Stimulated activated CD4-positive, alpha-beta T cell treated with anti-CD3 and anti-CD28 coated beads, Interleukin-2, amount 100 ng/mL, for 4 hours (primary cell): ENCODE measurements at regions not wholly inside any gene's neighbourhood (a gene's known extent, or its start where the extent isn't known, plus 50 kb on each side); places are given as distances from the start of the nearest gene placed in this dataset.

ENCODE experiments used
- DNase-seq: peaks from one replicate; pipeline ENCODE4 v3.0.0-alpha.2; 2020; ENCODE audit warnings: low read depth

- DNase-seq: no peak
Observed at GRCh38 chr16:51657848-51658247, 506.8 kb upstream of the SALL1 start.

DNA sequence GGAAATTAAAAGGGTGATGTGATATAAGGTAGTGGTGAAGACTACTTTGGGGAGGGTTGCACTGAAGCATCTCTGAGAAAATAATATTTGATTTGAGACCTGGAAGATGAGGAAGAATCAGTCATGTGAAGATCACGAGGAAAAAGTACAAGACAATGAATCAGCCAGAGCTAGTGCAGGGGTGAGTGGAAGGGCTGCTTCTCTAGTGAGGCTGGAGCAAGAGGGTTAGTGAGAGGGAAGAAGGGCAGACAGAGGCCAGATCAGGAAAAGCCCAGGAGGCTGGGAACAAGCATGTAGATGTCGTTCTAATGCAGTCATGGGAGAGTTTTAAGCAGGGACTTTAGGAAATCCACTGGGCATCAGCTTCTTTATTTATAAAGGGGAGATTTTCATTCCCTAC, 504.2 kb upstream of the SALL1 start:
- DNase-seq: no peak

DNA sequence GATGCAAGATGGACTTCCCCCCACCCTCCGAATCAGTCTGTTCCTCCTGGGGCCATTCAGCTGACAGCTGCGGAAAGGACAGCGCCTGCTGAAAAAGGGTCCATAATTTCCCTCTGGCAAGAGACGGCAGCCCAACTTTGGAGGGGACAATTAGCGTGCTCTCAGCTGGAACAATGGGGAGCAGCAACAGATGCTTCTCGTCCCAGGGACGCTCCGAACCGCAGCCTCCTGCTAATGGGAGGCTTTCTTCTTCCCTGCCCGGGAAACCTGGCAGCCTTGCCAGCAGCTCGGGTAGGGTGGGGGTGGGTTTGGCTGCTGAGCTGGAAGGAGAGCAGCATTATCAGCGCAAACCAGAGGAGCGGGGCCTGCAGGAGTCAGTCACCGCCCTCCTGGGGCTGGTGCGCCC, 500.0 kb upstream of the SALL1 start:
- no peak for DNase-seq

GRCh38 chr16:51649631-51650030, 498.6 kb upstream of the SALL1 start:
- no peak for DNase-seq

DNA sequence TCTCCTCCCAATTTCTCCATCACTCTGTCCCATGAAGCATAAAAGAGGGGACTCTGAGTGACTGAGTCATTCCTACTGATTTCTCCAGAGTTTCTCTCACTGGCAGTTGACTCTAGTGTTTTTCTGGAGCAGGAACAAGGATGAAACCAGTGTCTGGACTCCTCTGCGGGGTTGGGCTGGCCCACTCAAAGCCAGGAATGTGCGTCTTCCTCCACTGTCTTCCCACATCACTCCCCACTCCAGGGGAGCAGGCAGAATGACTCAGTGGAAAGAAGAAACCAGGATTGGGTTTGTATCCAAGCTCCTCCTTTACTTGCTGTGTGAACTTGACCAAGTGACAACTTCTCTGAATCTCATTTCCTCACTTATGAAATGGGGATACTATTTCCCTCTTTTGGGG, 497.5 kb upstream of the SALL1 start:
- no peak for DNase-seq

DNA sequence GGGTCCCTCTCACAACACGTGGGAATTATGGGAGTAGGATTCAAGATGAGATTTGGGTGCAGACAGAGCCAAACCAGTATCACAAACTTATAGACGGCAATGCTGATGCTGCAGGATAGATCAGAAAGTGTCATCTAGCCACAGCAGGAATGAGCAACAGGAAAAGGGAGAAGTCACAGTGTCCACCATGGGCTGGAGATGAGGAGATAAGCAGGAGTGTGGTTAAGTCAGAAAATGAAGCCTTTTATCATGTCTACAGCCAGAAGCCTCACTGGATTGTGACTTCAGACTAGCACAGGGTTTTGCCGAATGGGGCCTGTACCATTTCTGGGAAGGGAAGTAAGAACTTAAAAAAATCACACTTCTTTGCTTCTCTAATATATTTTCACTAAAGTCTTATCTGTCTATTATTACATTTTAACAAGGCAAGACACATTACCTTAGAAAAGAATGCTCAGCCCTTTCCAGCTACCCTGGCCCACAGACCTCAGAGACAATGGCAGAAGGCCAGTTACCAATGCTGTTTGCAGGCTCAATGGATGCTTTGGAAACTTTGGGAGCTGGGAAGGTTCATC, 490.2 kb upstream of the SALL1 start:
- DNase-seq: no peak

DNA sequence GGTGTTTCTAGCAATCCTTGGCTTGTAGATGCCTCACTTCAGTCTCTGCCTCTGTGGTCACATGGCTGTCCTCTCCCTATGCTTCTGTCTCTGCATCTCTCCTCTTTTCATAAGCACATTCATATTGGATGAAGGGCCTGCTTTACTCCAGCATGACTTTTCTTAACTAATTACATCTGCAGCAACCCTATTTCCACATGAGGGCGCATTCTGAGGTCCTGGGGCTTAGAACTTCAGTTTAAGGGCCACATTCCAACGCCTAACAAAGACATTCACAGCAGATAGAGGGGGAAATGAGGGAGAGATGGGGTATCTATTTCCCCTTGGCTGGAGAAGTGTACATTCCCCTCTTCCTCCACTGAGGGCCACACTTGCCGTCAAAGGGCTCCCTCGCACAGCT, 489.1 kb upstream of the SALL1 start:
- no peak for DNase-seq

DNA sequence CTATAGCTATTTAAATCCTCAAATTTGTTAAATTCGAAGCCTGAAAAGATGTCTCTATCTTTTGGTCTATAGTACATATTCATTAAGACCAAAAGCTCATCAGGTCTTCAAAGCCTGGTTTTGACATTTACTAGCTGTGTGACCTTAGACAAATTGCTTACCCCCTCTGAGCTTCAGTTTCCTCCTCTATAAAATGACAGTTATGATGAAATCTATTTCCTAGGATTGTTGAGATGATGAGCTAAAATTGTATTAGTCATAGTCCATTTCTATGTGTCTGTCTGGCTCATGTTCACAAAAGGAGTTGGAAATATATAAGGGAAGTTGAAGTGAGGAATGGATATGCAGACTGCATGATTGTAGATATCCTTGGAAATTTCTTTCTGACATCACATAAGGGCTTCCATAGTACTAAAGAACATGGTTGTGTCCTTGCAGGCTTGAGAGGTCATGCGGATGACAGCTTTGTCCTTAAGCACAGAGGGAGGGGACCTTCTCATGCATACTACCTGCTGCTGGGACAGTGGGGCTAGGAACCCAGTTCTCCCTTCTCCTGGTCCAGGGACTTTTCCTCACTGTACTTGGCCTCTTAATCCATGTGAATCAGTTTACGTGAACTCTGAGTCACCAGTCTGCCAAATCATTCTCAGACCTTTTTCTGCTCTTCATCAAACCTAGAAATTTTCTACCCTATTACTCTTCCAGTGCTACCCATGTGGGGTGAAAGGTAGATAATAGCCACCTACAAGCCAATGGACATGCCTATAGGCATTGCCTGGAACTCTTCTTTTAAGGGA, 487.5 kb upstream of the SALL1 start:
- no peak for DNase-seq

- no peak for DNase-seq
Observed at GRCh38 chr16:51637770-51638094, 486.7 kb upstream of the SALL1 start.

DNA sequence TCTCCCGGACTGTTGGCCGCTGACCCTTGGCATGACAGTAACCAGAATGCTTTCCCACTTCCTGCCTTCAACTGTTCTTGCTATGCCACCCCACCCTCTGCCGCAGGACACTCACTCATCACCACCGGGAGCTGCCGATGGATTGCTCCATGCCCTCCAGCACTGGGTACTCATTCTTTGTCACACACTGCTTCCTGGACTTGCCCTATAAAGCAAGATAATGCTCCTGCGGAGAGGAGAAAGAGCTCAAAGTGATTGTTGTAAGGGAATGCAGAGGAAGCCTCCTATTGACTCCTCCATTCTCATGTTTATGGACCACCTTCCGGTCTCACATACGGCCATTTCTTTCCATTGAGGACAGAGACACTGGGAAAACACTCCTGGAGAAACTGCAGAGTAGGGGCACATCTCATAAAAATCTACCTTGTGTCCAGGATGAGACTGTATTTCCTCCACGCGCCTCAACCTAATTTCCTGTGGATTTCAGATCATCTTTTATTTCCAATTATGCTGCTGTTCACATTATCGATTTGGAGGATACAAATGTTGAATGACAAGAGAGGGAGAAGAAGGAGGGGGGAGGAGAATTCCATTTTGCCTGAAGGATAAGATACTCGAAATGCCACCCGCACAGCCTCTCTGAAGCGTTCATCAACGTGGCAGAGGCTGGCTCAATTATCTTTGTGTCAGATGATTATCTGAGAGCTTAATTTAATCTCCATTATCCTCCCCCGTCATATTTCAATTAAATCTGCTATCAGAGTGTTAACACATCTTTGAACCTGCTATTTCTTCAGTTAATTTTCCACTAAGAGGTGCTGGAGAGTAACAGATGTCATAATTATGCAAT, 486.1 kb upstream of the SALL1 start:
- DNase-seq: no peak

DNA sequence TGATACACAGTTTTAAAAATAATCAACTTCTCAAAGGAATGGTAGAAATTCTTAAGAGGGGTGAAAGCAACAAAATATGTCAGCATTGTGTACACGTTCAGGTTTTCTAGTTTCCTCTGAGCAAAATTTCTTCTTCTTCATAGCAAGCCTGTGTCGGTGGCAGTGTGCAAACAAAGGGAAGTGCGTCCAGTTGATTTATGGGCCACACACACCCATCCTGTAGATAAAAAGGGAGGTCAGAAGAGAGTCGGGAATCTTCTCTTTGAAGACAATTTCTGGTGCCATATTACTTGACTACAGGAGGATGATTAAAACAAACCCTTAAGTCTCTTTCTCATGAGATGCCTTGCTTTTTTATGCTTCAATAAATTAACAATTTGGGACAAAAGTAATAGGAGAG, 484.1 kb upstream of the SALL1 start:
- no peak for DNase-seq

DNA sequence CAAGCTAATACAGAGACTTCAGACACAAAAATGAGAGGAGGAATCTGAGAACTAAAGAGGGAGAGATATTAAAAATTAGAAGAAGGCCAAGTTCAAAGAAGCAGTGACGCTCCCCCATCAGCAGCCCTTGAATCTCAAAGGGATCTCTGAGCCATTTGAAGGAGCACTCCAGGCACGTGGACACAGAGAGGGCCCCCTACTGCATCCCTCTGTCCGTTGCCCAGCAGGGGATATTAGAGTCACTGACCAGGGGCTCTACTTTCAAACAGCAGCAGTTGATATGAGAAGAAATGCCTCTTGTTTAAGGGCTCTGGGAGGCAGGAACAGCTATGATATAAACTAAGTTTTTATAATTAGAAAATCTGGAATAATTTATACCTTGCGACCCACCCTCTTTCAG, 479.0 kb upstream of the SALL1 start:
- no peak for DNase-seq

DNA sequence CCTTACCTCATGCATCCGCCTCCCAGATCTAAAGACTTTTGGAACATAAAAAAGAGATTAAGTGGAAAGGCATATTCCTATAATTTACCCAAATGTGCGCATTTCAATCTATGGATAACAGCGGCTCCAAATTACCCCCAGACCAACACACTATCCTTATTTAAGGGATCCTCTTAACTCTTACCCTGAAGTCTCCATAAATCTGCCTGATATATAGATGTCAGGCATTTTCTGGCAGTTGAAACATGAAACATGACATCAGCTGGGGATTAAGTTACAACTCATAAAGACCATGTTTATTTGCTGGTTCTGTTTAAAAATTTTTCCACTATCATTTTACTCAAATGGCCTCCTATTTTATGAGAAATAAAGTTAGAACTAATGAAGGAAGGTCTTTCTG, 478.5 kb upstream of the SALL1 start:
- DNase-seq: no peak

DNA sequence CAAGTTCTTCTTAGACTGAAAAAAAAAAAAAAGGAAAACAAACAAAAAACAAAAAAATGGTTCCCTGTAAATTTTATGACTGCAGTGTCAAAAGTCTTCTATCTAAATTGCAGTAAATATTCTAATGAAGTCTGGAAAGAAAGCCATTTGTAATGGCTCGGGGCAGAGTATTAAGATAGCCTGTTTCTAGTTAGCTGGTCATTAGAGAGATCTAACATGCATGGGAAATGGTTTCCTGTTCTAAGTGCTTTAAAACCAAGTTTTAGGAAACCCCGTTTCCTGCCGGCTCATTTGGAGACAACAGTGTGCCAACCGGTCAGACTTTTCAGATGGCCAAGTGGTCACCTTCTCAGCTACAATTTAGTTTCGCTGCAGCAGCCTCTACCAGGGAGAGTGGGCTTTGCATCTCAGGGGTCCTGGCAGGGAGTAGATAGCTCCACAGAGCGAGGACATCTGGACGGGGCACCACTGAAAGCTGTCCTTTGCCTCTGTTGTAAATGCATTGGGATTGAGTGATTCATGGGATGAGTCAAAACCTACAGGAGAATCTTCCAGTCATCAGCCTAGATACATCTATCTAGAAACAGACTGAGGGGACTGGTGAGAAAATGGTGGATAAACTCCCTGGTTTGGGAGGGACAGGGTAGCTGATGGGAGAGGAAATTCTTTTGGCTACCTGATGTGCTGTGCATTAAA, 473.2 kb upstream of the SALL1 start:
- DNase-seq: no peak

DNA sequence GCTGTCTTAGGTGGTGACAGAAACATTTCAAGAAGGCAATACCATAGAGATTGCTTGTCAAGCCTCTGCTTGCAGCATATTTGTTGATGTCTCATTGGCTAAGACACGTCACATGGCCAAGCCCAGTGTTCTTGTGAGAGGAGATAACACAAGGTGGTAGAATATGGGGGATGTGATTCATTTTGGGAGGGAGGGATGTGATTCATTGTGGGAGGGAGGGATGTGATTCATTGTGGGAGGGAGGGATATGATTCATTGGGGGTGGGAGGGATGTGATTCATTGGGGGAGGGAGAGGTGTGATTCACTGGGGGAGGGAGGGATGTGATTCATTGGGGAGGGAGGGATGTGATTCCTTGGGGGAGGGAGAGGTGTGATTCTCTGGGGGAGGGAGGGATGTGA, 470.5 kb upstream of the SALL1 start:
- no peak for DNase-seq

DNA sequence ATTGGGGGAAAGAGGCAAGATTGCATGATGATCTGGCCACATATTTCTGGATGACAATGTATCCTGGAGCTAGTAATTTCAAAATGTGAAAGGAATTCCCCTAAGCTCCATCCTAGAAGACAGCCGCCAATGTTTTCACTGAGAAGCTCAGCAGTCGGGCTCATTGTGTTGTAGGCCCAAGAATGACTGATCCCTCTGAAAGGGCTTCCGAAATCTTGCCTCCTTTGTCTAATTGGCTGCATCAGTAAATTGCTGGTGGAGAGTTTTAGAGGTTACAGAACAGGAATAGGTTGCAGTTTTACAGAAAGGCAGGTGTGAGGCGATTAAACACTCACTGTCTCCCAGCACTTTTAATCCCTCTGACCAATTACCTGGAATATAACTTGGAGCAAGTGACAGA, 464.1 kb upstream of the SALL1 start:
- no peak for DNase-seq

GRCh38 chr16:51607201-51607651, 456.2 kb upstream of the SALL1 start:
- DNase-seq: no peak

- no peak for DNase-seq
Observed at GRCh38 chr16:51596247-51596646, 445.2 kb upstream of the SALL1 start.

GRCh38 chr16:51592535-51593300, 441.6 kb upstream of the SALL1 start:
- DNase-seq: no peak

DNA sequence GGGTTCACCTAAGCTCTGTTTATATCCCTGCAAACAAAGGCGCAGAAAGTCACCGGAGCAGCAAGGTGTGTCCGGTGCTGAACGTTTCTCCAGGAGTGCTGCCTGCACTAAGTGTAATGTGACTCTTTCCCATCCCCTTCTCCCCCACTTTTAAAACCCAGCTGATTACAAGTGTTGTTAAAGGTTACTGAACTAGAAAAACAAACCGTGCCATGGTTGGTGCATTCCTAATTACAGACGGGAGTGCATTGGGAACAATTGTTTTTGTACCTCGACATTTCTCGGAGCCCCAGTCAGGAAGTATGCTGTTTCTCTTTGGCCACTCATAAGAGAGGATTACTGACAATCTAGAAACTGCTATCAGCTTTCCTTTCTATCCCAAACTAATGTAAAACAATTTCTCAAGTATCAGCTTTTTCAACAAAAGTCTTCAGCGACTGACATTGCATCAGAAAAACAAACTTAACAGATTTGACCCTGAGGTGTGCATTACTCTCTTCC, 441.0 kb upstream of the SALL1 start:
- no peak for DNase-seq

DNA sequence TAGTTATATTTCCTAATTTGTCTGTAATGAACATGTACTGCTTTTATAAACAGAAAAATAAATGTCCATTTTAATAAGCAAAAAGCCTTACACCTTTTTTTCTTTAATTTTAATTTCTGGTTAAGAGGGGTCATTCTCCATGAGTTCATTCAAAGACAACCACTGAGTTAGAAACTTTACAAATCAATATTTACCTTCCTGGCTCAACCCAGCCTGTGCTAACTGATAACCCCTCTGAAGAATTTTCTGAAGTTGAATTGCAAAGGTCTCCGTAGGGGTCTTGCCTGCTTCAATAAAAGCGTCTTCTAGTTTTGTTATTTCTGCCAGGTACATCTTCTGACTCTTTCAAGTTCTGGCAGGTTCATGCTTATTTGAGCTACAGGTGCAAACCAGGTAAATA, 440.4 kb upstream of the SALL1 start:
- DNase-seq: no peak
